K562 (cell line): ENCODE measurements at regions not wholly inside any gene's neighbourhood (a gene's known extent, or its start where the extent isn't known, plus 50 kb on each side); places are given as distances from the start of the nearest gene placed in this dataset.

Experiments used
- ATAC-seq: fragments of 200-7000 bp; cut with Tn5 transposase; 3 replicates; pipeline ENCODE4 v1.9.1; 2020; ENCODE audit warnings: moderate library complexity
- BruUV-seq: library from RNA; stranded (reverse); fragments of 400-500 nt; replicated peaks from 2 replicates; lab custom pipeline; 2021; lab: Mats Ljungman, UMichigan
- CTCF ChIA-PET: fragments of 300-600 bp; formaldehyde crosslinking; extraction: SDS; loops from one replicate; lab custom pipeline; 2021; ENCODE audit warnings: low intra/inter-chr PET ratio; lab: Yijun Ruan, JAX
- POLR2A ChIA-PET: fragments of 300-600, 350-650 bp; sonication (Branson Sonifier 250); formaldehyde crosslinking; extraction: SDS; loops from one replicate; lab custom pipeline; 2021; ENCODE audit warnings: antibody characterized with exemption, inconsistent platforms; lab: Yijun Ruan, JAX
- DNase-seq, 4 experiments: peaks; one replicate each; pipeline versions ENCODE4 v3.0.0 to v3.0.0-alpha.2; 2011 to 2018; ENCODE audit warnings: low spot score in 3 of 4, mixed read lengths in 3 of 4; ENCODE audit errors: extremely low read depth in 1 of 4
- FAIRE-seq: peaks from 2 replicates; lab custom pipeline; 2011; peaks lifted over from hg19 to GRCh38; lab: Jason Lieb, UNC
- H2AFZ ChIP-seq: 2 replicates; pipeline ENCODE4 v1.6.0; 2011; ENCODE audit warnings: low read depth, low read length, control low read depth, inconsistent platforms
- H3K27ac ChIP-seq: fragments of 200-600 bp; 3 replicates; pipeline ENCODE4 v1.8.0; 2011; ENCODE audit warnings: low read depth, mild to moderate bottlenecking, control low read depth, inconsistent platforms, low read length, moderate library complexity, mixed read lengths; ENCODE audit errors: extremely low read depth
- H3K27me3 ChIP-seq, 2 experiments: fragments of 300-600 bp in 1 of 2; 2 replicates in 1 of 2; 3 replicates in 1 of 2; pipeline versions ENCODE4 v1.6.0 to v1.8.0; 2011; ENCODE audit warnings: inconsistent platforms in 2 of 2, low read length in 2 of 2, mild to moderate bottlenecking in 1 of 2, mixed read lengths in 1 of 2, moderate library complexity in 1 of 2; ENCODE audit not compliant: control insufficient read depth in 2 of 2, insufficient read depth in 2 of 2
- H3K36me3 ChIP-seq: fragments of 300-600 bp; 3 replicates; pipeline ENCODE4 v1.8.0; 2011; ENCODE audit warnings: mild to moderate bottlenecking, low read length, inconsistent platforms; ENCODE audit not compliant: control insufficient read depth, insufficient read depth
- H3K4me1 ChIP-seq, 2 experiments: fragments of 200-600 bp in 1 of 2; replicated peaks in 1 of 2; 2 replicates in 1 of 2; 3 replicates in 1 of 2; pipeline versions ENCODE4 v1.5.1 to v1.8.0; 2011; ENCODE audit warnings: inconsistent platforms in 2 of 2, low read length in 2 of 2, mild to moderate bottlenecking in 1 of 2, mixed read lengths in 1 of 2, moderate library complexity in 1 of 2; ENCODE audit not compliant: control insufficient read depth in 2 of 2, insufficient read depth in 2 of 2
- H3K4me2 ChIP-seq: 2 replicates; pipeline ENCODE4 v1.6.1; 2011; ENCODE audit warnings: low read length, control low read depth, inconsistent platforms, mixed read lengths; ENCODE audit not compliant: insufficient read depth
- H3K4me3 ChIP-seq: fragments of 200-600 bp; sonication (generic), shearing (Covaris generic); 2 replicates; pipeline ENCODE4 v1.5.1; 2016; ENCODE audit warnings: control low read depth, inconsistent platforms
- H3K79me2 ChIP-seq: fragments of 200-600 bp; 3 replicates; pipeline ENCODE4 v1.8.0; 2011; ENCODE audit warnings: low read length, inconsistent platforms; ENCODE audit not compliant: control insufficient read depth, insufficient read depth
- H3K9ac ChIP-seq, 2 experiments: 2 replicates each; pipeline versions ENCODE4 v1.6.0 to v1.6.1; 2011; ENCODE audit warnings: low read depth in 2 of 2, low read length in 2 of 2, control low read depth in 1 of 2, inconsistent platforms in 1 of 2, mild to moderate bottlenecking in 1 of 2, mixed read lengths in 1 of 2; ENCODE audit not compliant: insufficient read depth in 1 of 2
- H3K9me1 ChIP-seq: one replicate; pipeline ENCODE4 v1.6.0; 2011; ENCODE audit warnings: inconsistent platforms, mild to moderate bottlenecking, low read length, moderate library complexity; ENCODE audit not compliant: control insufficient read depth, insufficient read depth
- H3K9me3 ChIP-seq: replicated peaks from 2 replicates; pipeline ENCODE4 v1.5.1; 2011; ENCODE audit warnings: low read depth, low read length, inconsistent platforms; ENCODE audit not compliant: control insufficient read depth, insufficient read depth
- H4K20me1 ChIP-seq: replicated peaks from 2 replicates; pipeline ENCODE4 v1.6.1; 2011; ENCODE audit warnings: low read length, inconsistent platforms, mixed read lengths; ENCODE audit not compliant: control insufficient read depth, insufficient read depth
- GATA2 ChIP-seq: sonication (generic); formaldehyde crosslinking; IDR thresholded peaks from 2 replicates; pipeline ENCODE4 v1.4.0; 2020; ENCODE audit warnings: mild to moderate bottlenecking, missing genetic modification reagents
- HNRNPUL1 ChIP-seq: fragments of 200-400 bp; formaldehyde crosslinking; IDR thresholded peaks from 2 replicates; pipeline ENCODE4 v1.6.1; 2017; ENCODE audit warnings: low read length
- KAT7 ChIP-seq: sonication (generic); formaldehyde crosslinking; IDR thresholded peaks from 2 replicates; pipeline ENCODE4 v1.8.0; 2022; ENCODE audit warnings: missing genetic modification reagents, mild to moderate bottlenecking, borderline replicate concordance
- NEUROD1 ChIP-seq: fragments of 150-350 bp; IDR thresholded peaks from 2 replicates; pipeline ENCODE4 v1.6.1; 2014; ENCODE audit warnings: borderline replicate concordance, low read length, low read depth; ENCODE audit not compliant: partially characterized antibody
- POLR2H ChIP-seq: IDR thresholded peaks from 2 replicates; pipeline ENCODE4 v1.6.1; 2016; ENCODE audit warnings: missing genetic modification characterization, low read depth, mild to moderate bottlenecking, control low read depth, missing compliant biosample characterization, moderate library complexity
- TBL1XR1 ChIP-seq, 2 experiments: IDR thresholded peaks; 2 replicates each; pipeline ENCODE4 v1.6.1; 2012; ENCODE audit warnings: improper control_type of control experiment in 2 of 2, low read length in 2 of 2, mild to moderate bottlenecking in 1 of 2
- TCF7 ChIP-seq: sonication (generic); IDR thresholded peaks from 2 replicates; pipeline ENCODE4 v1.6.1; 2016; ENCODE audit warnings: antibody characterized with exemption, borderline replicate concordance
- U2AF1 ChIP-seq: fragments of 200-400 bp; formaldehyde crosslinking; optimal IDR thresholded peaks from 2 replicates; pipeline ENCODE3; 2017; ENCODE audit warnings: mild to moderate bottlenecking, low read depth, low read length, moderate library complexity
- ZNF408 ChIP-seq: fragments of 250-450 bp; sonication (Bioruptor Pico); IDR thresholded peaks from 2 replicates; pipeline ENCODE4 v1.4.0; 2020; ENCODE audit warnings: low read depth, mild to moderate bottlenecking, moderate library complexity
- ZNF644 ChIP-seq: fragments of 200-800 bp; sonication (Bioruptor generic); IDR thresholded peaks from 2 replicates; pipeline ENCODE4 v1.6.1; 2016; ENCODE audit warnings: low read depth, missing genetic modification characterization, missing compliant biosample characterization
- ZNF778 ChIP-seq: fragments of 450-650 bp; formaldehyde crosslinking; IDR thresholded peaks from 2 replicates; pipeline ENCODE4 v1.4.0; 2020; ENCODE audit warnings: mild to moderate bottlenecking, moderate library complexity
- ZZZ3 ChIP-seq: fragments of 450-650 bp; IDR thresholded peaks from 2 replicates; pipeline ENCODE4 v1.6.1; 2016; ENCODE audit warnings: antibody characterized with exemption, mild to moderate bottlenecking, moderate library complexity
- WGBS: fragments of 100-300 bp; shearing (Covaris generic); methylation state at CpG from one replicate; pipeline ENCODE4 v1.1.6; 2016; ENCODE audit warnings: low coverage, mixed read lengths; ENCODE audit not compliant: insufficient coverage; ENCODE audit errors: missing lambda C conversion rate; 5-methylcytosine and 5-hydroxymethylcytosine counted together
- in situ Hi-C: fragments of 300-500 bp; cut with MboI; formaldehyde crosslinking; loops from 4 replicates; pipeline ENCODE4 v1.15.0; 2018; ENCODE audit warnings: inconsistent platforms, mixed read lengths
- intact Hi-C: fragments of 100-400 bp; cut with micrococcal nuclease; formaldehyde crosslinking; loops from 2 replicates; pipeline ENCODE4 v1.14.2; 2022

DNA sequence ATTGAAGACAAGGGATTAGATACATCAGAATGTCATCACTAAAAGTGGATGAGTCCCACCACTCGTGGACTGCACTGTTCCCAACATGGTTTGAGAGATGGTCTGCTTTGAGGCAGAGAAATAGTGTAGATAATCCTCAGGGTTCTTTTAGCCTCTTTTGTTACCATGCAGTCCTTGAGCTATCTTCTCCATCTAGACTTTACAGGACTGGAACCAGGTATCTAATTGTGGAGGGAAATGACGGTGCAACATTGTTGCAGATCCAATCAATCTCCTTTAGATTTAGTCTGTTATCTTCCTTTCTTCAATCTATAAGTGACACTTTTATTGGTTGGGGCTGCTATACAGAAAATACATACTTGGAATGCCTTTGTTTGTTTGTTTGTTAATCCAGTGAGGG lies 183.8 kb upstream of the CWC22 start:
- Histone ChIP-seq H3K27ac (no peak overlapping the region), H3K9me1 (no peaks in the 10 kb centered on the region), H3K4me1 (no peaks in the 10 kb centered on the region), H3K9ac (no peak overlapping the region), H2AFZ (no peak overlapping the region), H3K4me3 (no peak overlapping the region), H3K9me3 (no peaks in the 10 kb centered on the region), H3K36me3 (no peaks in the 10 kb centered on the region), H3K79me2 (no peaks in the 10 kb centered on the region), H3K27me3 (no peaks in the 10 kb centered on the region), H3K4me2 (no peak overlapping the region), H4K20me1 (no peaks in the 10 kb centered on the region)
- TF ChIP-seq HNRNPUL1: no peak
- TF ChIP-seq ZNF644 (tag): no peak
- no peak for TF ChIP-seq POLR2H (tag)
- TF ChIP-seq ZNF778: no peak
- no peak for TF ChIP-seq U2AF1
- TF ChIP-seq TCF7: no peak
- no peak for TF ChIP-seq NEUROD1
- no peak for TF ChIP-seq ZNF408 (CRISPR knock-in tag)
- TF ChIP-seq ZZZ3: no peak
- no peak for TF ChIP-seq GATA2
- TF ChIP-seq TBL1XR1 (IDR thresholded peaks at IDR 0.05; ENCODE audit: low read length in 2 of 2): no peak
- TF ChIP-seq KAT7 (CRISPR knock-in tag): no peak
- intact Hi-C loops (no loop called here), in situ Hi-C loops (no loop called here)
- ChIA-PET POLR2A (no interaction called here), CTCF (no interaction called here)
- FAIRE-seq (no peak), ATAC-seq (no peak), DNase-seq (no peak)
- no TSS peak for BruUV-seq
- WGBS: 0% methylated on average over 2 of the region's 2 CpGs
